CD4-positive, alpha-beta T cell (primary cell): ENCODE measurements at regions not wholly inside any gene's neighbourhood (a gene's known extent, or its start where the extent isn't known, plus 50 kb on each side); places are given as distances from the start of the nearest gene placed in this dataset.

ENCODE experiments used
- ATAC-seq: fragments of 200-7000 bp; cut with Tn5 transposase; one replicate; pipeline ENCODE4 v1.10.0; 2022; ENCODE audit warnings: mild to moderate bottlenecking; ENCODE audit not compliant: poor library complexity
- CTCF ChIA-PET: fragments of 350-600 bp; sonication (Branson Sonifier 250); formaldehyde crosslinking; loops from one replicate; lab custom pipeline; 2021; ENCODE audit warnings: antibody characterized with exemption, inconsistent platforms; lab: Charles Lee
- POLR2A ChIA-PET: fragments of 350-600 bp; sonication (Branson Sonifier 250); formaldehyde crosslinking; loops from one replicate; lab custom pipeline; 2021; ENCODE audit warnings: antibody characterized with exemption, inconsistent platforms; lab: Charles Lee
- DNase-seq, 14 experiments: peaks; one replicate each; pipeline ENCODE4 v3.0.0-alpha.2; 2013 to 2020; ENCODE audit warnings: mixed read lengths in 2 of 14
- H3K27ac ChIP-seq, 2 donors: one replicate each; pipeline versions ENCODE4 v1.5.1 to v1.7.0; 2013; ENCODE audit warnings: low read length in 2 of 2, low read depth in 1 of 2, mild to moderate bottlenecking in 1 of 2
- H3K27me3 ChIP-seq, 2 experiments: 1 replicate in 1 of 2; 2 replicates in 1 of 2; pipeline versions ENCODE4 v1.6.1 to v1.7.0; 2013; ENCODE audit warnings: low read length in 2 of 2, control low read depth in 1 of 2, mild to moderate bottlenecking in 1 of 2, moderate library complexity in 1 of 2; ENCODE audit not compliant: insufficient read depth in 2 of 2, control insufficient read depth in 1 of 2
- H3K36me3 ChIP-seq: one replicate; pipeline ENCODE4 v1.6.1; 2013; ENCODE audit warnings: low read length, control low read depth; ENCODE audit not compliant: insufficient read depth
- H3K4me1 ChIP-seq: one replicate; pipeline ENCODE4 v1.6.1; 2013; ENCODE audit warnings: low read length, control low read depth; ENCODE audit not compliant: insufficient read depth
- H3K4me3 ChIP-seq: one replicate; pipeline ENCODE4 v1.5.1; 2013; ENCODE audit warnings: mild to moderate bottlenecking, low read length, moderate library complexity
- H3K9me3 ChIP-seq, 2 experiments: 1 replicate in 1 of 2; 2 replicates in 1 of 2; pipeline versions ENCODE4 v1.6.1 to v1.7.0; 2013; ENCODE audit warnings: low read length in 2 of 2, mild to moderate bottlenecking in 2 of 2, control low read depth in 1 of 2, moderate library complexity in 1 of 2; ENCODE audit not compliant: control insufficient read depth in 1 of 2, insufficient read depth in 1 of 2
- H3K27ac Mint-ChIP-seq: one replicate; pipeline ENCODE4 v1.8.0; 2020; ENCODE audit warnings: mixed read lengths
- H3K27me3 Mint-ChIP-seq: one replicate; pipeline ENCODE4 v1.8.0; 2021; ENCODE audit warnings: mixed read lengths
- H3K36me3 Mint-ChIP-seq: one replicate; pipeline ENCODE4 v1.8.0; 2021; ENCODE audit warnings: low read depth, mixed read lengths
- H3K4me1 Mint-ChIP-seq: one replicate; pipeline ENCODE4 v1.8.0; 2021; ENCODE audit warnings: low read depth, mixed read lengths
- H3K4me3 Mint-ChIP-seq: one replicate; pipeline ENCODE4 v1.8.0; 2020; ENCODE audit warnings: mild to moderate bottlenecking, mixed read lengths
- H3K9me3 Mint-ChIP-seq: one replicate; pipeline ENCODE4 v1.8.0; 2020; ENCODE audit warnings: mixed read lengths
- CTCF ChIP-seq: fragments of 200-600 bp; IDR thresholded peaks from one replicate; pipeline ENCODE4 v1.8.0; 2022; ENCODE audit warnings: antibody characterized with exemption, mild to moderate bottlenecking
- intact Hi-C, 2 experiments: fragments of 100-400 bp; cut with DNase I in 1 of 2; cut with micrococcal nuclease in 1 of 2; formaldehyde crosslinking; loops; one replicate each; pipeline versions ENCODE4 v1.15.1 to v1.9.0; 2023 to 2025; cut with DNase I, micrococcal nuclease

GRCh38 chr1:57795886-57796285 is 372.0 kb upstream of the DAB1 start:
- Histone ChIP-seq H3K27me3 (no peaks in the 10 kb centered on the region), H3K36me3 (no peaks in the 10 kb centered on the region), H3K27ac (no peak overlapping the region), H3K9me3 (no peaks in the 10 kb centered on the region), H3K4me3 (no peak overlapping the region), H3K4me1 (no peaks in the 10 kb centered on the region)
- Mint-ChIP-seq H3K4me3 (no peak overlapping the region), H3K27me3 (no peaks in the 10 kb centered on the region), H3K36me3 (no peaks in the 10 kb centered on the region), H3K4me1 (no peaks in the 10 kb centered on the region), H3K27ac (no peak overlapping the region), H3K9me3 (no peaks in the 10 kb centered on the region)
- POLR2A ChIA-PET: no interaction called here
- no peak for TF ChIP-seq CTCF
- CTCF ChIA-PET: no interaction called here
- intact Hi-C loops: no loop called here
- DNase-seq: no peak
- ATAC-seq: no peak

GRCh38 chr1:57794078-57794477 is 370.2 kb upstream of the DAB1 start:
- Histone ChIP-seq H3K4me1 (no peaks in the 10 kb centered on the region), H3K4me3 (no peak overlapping the region), H3K36me3 (no peaks in the 10 kb centered on the region), H3K27me3 (no peaks in the 10 kb centered on the region), H3K27ac (no peak overlapping the region), H3K9me3 (no peaks in the 10 kb centered on the region)
- Mint-ChIP-seq H3K4me3 (no peak overlapping the region), H3K4me1 (no peaks in the 10 kb centered on the region), H3K36me3 (no peaks in the 10 kb centered on the region), H3K9me3 (no peaks in the 10 kb centered on the region), H3K27ac (no peak overlapping the region), H3K27me3 (no peaks in the 10 kb centered on the region)
- intact Hi-C loops: no loop called here
- no peak for TF ChIP-seq CTCF
- DNase-seq (no peak), ATAC-seq (no peak)
- POLR2A ChIA-PET: no interaction called here
- CTCF ChIA-PET: no interaction called here

DNA sequence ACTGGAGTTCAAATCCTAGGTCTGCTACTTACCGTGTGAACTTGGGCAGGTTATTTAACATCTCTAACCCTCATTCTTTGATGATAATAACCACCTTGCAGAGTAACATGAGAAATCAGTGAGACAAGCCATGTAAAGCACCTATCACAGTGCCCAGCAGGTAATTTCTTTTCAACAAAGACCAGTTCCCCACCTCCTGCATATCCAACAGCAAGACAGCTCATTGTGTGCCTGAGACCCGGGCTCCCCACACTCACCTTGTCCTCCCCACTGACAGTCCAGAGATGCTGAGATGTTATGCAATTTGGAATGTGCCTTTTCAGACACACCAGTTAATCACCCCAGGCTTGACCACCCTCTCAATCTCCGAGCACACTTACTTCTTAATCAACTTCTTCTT is 367.6 kb upstream of the DAB1 start:
- no peaks in the 10 kb centered on the region for H3K9me3 Mint-ChIP-seq
- no peaks in the 10 kb centered on the region for H3K27me3 Mint-ChIP-seq
- H3K4me1 Mint-ChIP-seq: no peaks in the 10 kb centered on the region
- ATAC-seq (no peak), DNase-seq (no peak)
- CTCF ChIA-PET: no interaction called here
- Histone ChIP-seq H3K27ac (no peak overlapping the region), H3K9me3 (no peaks in the 10 kb centered on the region), H3K27me3 (no peaks in the 10 kb centered on the region), H3K4me1 (no peaks in the 10 kb centered on the region), H3K4me3 (no peak overlapping the region), H3K36me3 (no peaks in the 10 kb centered on the region)
- intact Hi-C loops: no loop called here
- no peak overlapping the region for H3K4me3 Mint-ChIP-seq
- H3K27ac Mint-ChIP-seq: no peak overlapping the region
- no peak for TF ChIP-seq CTCF
- POLR2A ChIA-PET: no interaction called here
- H3K36me3 Mint-ChIP-seq: no peaks in the 10 kb centered on the region
